GM12874 (cell line): ENCODE measurements at regions not wholly inside any gene's neighbourhood (a gene's known extent, or its start where the extent isn't known, plus 50 kb on each side); places are given as distances from the start of the nearest gene placed in this dataset.

Experiments used
- CTCF ChIP-seq: IDR thresholded peaks from 2 replicates; pipeline ENCODE4 v1.5.1; 2011; ENCODE audit warnings: low read depth, mild to moderate bottlenecking, control low read depth, low read length, moderate library complexity; ENCODE audit not compliant: insufficient read depth

GRCh38 chr5:164540174-164540573 lies 1034.8 kb downstream of the MAT2B start:
- TF ChIP-seq CTCF, result no peak

GRCh38 chr5:164545507-164545906 lies 1040.1 kb downstream of the MAT2B start:
- TF ChIP-seq CTCF, result no peak

- no peak for TF ChIP-seq CTCF
These were observed 1048.4 kb downstream of the MAT2B start for GRCh38 chr5:164553851-164554250.

- no peak for TF ChIP-seq CTCF
These were observed 1050.4 kb downstream of the MAT2B start for GRCh38 chr5:164555809-164556208.

GRCh38 chr5:164560216-164560615 lies 1054.8 kb downstream of the MAT2B start:
- no peak for TF ChIP-seq CTCF

- no peak for TF ChIP-seq CTCF
These were observed 1056.8 kb downstream of the MAT2B start for GRCh38 chr5:164561933-164562872.

GRCh38 chr5:164563370-164563769 lies 1058.0 kb downstream of the MAT2B start:
- TF ChIP-seq CTCF, result no peak
